Keratinocyte (primary cell): ENCODE measurements at regions not wholly inside any gene's neighbourhood (a gene's known extent, or its start where the extent isn't known, plus 50 kb on each side); places are given as distances from the start of the nearest gene placed in this dataset.

Experiments used
- CTCF ChIP-seq, 3 experiments: IDR thresholded peaks in 1 of 3; conservative IDR thresholded peaks in 1 of 3; optimal IDR thresholded peaks in 1 of 3; 2 replicates in 2 of 3; 3 replicates in 1 of 3; pipeline versions ENCODE3 to v1.5.1; 2011; ENCODE audit warnings: low read length in 3 of 3, mild to moderate bottlenecking in 3 of 3, moderate library complexity in 2 of 3, control low read depth in 1 of 3, inconsistent platforms in 1 of 3; ENCODE audit not compliant: insufficient read depth in 2 of 3; ENCODE audit errors: extremely low read depth in 1 of 3
- EZH2 ChIP-seq: IDR thresholded peaks from one replicate; pipeline ENCODE4 v1.6.1; 2012; ENCODE audit warnings: inconsistent platforms, mild to moderate bottlenecking, low read length, moderate library complexity

GRCh38 chr5:156109317-156110023, 217.5 kb upstream of the SGCD start:
- no peak for TF ChIP-seq EZH2
- TF ChIP-seq CTCF (optimal IDR thresholded peaks at IDR 0.05 in 1 of 3, IDR thresholded peaks at IDR 0.05 in 1 of 3, conservative IDR thresholded peaks at IDR 0.05 in 1 of 3; ENCODE audit: extremely low read depth in 1 of 3, insufficient read depth in 2 of 3, low read length in 3 of 3) = no peak
